ENCODE measurements at regions not wholly inside any gene's neighbourhood (a gene's known extent, or its start where the extent isn't known, plus 50 kb on each side); places are given as distances from the start of the nearest gene placed in this dataset.

DNA sequence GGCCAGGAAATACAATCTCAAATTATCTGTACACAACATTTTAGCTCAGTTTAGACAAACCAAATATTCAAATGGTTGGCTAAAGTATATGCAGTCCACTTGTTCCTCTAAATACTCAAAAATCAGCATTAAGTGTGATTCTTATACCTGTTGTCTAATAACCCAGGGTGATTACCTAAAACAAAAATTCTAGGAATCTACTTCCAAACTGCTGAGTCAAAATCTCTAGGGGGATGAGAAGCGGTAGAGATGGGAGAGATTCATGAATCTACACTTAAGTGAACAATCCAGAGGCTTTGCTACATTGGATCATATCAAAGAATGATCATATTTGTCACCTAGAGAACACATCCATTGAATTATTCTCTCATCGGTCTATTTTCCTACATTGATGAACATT is 420.9 kb upstream of the PKDCC start:
- no peak for DNase-seq (ENCODE audit: low read depth in 2 of 2, low spot score in 1 of 2)

DNA sequence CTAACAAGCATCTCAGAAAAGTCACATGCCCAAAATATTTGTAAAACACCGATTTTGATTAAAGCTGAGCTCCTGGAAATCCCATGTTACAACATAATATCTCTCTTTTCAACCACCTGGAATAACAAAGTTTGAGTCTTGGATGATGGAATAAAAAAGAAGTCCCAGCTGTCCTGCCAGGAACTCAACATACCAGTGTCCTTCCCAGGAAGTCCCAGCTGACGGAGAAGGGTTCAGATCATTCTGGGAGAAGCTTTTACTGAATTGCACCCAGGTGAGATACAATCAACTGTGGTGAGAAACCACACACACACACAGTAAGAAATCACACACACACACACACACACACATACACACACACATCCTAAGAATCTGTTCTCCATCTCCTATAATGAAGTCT is 413.1 kb upstream of the PKDCC start:
- DNase-seq (ENCODE audit: low read depth in 2 of 2, low spot score in 1 of 2), result no peak

DNA sequence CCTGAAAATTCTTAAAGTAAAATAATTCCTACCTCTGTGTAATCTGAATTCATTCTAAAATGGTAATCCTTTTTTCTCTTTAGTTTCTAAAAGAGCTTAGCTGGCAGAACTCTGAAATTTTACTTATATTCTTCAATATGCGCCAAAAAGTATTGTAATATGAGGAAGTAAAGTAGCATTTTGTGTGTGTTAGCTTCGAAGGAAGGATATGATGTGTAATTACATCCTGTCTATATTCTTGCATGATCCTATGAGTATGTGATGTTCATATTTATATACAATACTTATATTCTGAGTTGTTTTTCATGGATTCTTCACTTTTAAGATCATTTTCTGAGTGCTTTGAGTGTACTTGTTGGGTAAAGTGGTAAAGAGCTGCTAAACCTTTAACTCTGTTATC is 402.9 kb upstream of the PKDCC start:
- no peak for DNase-seq (ENCODE audit: low read depth in 2 of 2, low spot score in 1 of 2)

DNA sequence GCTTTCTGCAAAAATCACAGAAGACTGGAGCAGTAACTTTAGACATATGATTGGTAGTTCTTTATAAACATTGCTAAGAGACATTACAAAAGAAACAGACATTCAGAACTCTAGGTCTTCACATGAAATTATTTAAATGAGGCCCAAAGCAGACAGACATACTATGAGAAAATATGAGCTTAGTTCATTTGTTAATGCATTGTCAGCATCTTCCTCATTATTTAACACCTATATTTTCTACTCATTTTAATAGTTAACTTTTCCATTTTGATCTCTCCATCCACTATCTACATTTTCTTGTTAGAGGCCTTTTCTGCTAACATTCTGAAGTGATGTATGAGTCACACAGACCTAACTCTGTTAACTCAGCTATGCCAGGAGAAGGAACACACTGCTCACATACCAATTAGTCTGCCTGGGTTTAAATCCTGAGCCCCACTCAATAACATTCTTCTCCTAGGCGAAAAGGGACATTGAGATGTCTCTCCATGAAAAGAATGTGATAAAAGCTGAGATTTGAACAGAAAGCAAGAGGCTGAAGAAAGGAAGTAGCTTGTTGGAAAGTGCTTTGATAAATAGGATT is 400.3 kb upstream of the PKDCC start:
- no peak for DNase-seq (ENCODE audit: low read depth in 2 of 2, low spot score in 1 of 2)

- no peak for DNase-seq (ENCODE audit: low read depth in 2 of 2, low spot score in 1 of 2)
These were observed 390.6 kb upstream of the PKDCC start for GRCh38 chr2:41657226-41657625.

DNA sequence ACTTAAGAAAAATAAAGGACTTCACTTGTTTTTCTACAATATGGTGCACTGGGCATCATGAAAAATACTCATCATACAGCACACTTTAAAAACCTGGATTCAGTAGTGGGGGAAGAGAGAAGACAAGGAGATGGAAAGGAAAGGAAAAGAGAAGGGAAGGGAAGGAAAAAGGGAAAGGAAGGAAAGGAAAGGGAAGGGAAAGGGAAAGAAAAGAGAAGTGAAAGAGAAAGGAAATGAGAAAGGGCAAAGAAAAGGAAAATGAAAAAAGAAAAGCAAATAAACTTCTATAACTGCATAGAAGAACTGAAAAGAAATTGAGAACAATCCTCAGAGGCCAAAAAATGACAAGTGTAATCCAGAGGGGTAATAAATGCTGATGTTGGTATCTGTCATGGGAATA is 388.1 kb upstream of the PKDCC start:
- no peak for DNase-seq (ENCODE audit: low read depth in 2 of 2, low spot score in 1 of 2)

DNA sequence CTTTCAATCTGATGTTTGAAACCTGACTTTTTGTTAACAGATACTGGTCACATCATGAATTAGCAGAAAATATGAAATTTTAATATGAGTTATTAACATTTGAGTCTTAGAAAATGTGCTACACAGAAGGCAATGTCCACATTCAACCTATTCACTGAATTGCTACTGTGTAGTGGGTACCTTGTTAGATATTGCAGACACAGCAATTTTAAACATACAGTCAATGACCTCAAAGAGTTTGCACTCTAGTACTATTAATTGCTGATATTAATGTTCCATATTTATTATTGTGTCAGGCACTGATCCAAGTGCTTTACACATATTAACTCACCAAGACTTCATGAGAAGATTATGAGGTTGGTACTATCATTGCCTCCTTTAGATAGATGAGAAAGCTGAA is 385.4 kb upstream of the PKDCC start:
- DNase-seq (ENCODE audit: low read depth in 2 of 2, low spot score in 1 of 2), result no peak

DNA sequence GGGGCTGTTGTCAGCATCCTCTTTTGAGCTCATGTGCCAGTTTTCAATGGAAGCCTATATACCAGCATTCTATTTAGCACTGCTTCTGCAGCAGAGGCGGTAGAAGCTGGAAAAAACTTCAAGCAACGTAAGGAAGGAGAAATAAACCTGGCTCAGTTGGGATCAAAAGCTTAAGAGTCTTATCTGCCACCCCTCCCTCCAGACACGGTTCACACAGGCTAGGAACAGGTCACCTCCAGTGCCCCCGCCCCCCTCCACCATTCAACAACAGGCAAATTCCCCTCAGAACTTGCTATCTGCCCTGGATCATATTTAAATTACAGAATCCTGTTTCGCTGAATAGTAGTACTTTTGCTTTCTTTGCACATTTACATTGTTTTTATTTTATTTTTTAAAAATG is 384.8 kb upstream of the PKDCC start:
- no peak for DNase-seq (ENCODE audit: low read depth in 2 of 2, low spot score in 1 of 2)

DNA sequence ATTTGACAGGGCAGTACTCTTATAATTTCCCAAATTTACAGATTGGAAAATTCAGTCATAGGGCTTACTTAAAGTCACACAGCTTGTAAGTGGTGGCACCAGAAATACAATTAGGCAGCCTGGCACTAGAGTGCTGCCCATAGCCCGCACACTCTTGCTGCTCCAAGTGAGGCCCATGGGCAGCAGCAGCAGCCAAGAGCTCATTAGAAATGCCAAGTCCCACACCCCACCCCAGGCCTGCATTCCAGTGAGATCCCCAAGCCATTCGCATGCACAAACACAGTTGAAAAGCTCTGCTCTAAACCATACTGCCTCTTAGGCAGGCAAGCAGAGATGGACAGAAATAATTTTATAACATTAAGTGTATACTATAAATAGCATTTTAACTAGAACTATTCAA is 379.3 kb upstream of the PKDCC start:
- no peak for DNase-seq (ENCODE audit: low read depth in 2 of 2, low spot score in 1 of 2)

GRCh38 chr2:41678639-41679038 is 369.2 kb upstream of the PKDCC start:
- no peak for DNase-seq (ENCODE audit: low read depth in 2 of 2, low spot score in 1 of 2)

- DNase-seq (ENCODE audit: low read depth in 2 of 2, low spot score in 1 of 2), result no peak
These were observed 361.7 kb upstream of the PKDCC start for GRCh38 chr2:41686156-41686555.

DNA sequence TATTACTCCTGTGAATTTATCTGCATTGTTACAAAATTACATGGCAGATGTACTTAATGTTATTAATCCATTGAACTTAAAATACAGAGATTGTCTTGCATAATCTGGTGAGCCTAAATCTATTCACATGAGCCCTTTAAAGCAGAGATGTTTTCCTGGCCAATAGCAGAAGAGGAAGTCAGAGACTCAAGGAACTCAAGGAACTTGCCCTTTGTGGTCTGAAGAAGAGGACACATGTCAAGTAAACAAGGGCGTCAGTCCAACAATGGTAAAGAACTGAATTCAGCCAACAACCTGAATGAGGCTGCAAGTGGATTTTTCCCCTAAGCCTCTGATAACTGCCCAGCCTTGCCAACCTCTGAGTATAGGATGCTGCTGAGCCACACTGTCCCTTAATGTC is 356.3 kb upstream of the PKDCC start:
- no peak for DNase-seq (ENCODE audit: low read depth in 2 of 2, low spot score in 1 of 2)

GRCh38 chr2:41694536-41695049 is 353.2 kb upstream of the PKDCC start:
- no peak for DNase-seq (ENCODE audit: low read depth in 2 of 2, low spot score in 1 of 2)

GRCh38 chr2:41695198-41696113 is 352.4 kb upstream of the PKDCC start:
- no peak for DNase-seq (ENCODE audit: low read depth in 2 of 2, low spot score in 1 of 2)

DNA sequence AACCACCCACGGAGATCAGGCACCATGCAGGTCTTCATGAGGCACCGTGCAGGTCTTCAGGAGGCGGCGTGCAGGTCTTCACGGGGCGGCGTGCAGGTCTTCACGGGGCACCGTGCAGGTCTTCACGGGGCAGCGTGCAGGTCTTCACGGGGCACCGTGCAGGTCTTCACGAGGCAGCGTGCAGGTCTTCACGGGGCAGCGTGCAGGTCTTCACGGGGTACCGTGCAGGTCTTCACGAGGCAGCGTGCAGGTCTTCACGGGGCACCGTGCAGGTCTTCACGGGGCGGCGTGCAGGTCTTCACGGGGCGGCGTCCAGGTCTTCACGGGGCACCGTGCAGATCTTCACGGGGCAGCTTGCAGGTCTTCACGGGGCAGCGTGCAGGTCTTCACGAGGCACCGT is 350.4 kb upstream of the PKDCC start:
- no peak for DNase-seq (ENCODE audit: low read depth in 2 of 2, low spot score in 1 of 2)

GRCh38 chr2:41698678-41699422 is 349.0 kb upstream of the PKDCC start:
- no peak for DNase-seq (ENCODE audit: low read depth in 2 of 2, low spot score in 1 of 2)

- no peak for DNase-seq (ENCODE audit: low read depth in 2 of 2, low spot score in 1 of 2)
These were observed 346.6 kb upstream of the PKDCC start for GRCh38 chr2:41701231-41701630.

DNA sequence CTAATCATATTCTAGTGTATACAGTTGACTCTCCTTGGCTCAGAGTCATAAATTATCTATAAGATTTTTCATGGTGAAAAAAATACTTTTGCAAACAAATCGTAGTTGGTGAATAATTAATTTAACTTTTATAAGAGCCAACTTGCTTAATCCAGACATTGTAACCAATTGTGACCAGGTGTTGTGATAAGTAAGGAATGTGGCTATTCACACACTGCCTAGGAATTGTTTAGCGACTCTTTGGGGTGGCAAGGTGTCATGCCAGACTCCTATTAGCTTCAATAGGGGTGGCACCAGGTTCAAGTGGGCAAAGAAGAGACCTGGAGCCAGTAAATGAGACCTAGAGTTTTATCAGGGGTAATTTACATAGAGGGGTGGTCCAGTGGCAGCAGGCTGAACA is 344.7 kb upstream of the PKDCC start:
- no peak for DNase-seq (ENCODE audit: low read depth in 2 of 2, low spot score in 1 of 2)

- DNase-seq (ENCODE audit: low read depth in 2 of 2, low spot score in 1 of 2), result no peak
These were observed 342.2 kb upstream of the PKDCC start for GRCh38 chr2:41705634-41706033.

DNA sequence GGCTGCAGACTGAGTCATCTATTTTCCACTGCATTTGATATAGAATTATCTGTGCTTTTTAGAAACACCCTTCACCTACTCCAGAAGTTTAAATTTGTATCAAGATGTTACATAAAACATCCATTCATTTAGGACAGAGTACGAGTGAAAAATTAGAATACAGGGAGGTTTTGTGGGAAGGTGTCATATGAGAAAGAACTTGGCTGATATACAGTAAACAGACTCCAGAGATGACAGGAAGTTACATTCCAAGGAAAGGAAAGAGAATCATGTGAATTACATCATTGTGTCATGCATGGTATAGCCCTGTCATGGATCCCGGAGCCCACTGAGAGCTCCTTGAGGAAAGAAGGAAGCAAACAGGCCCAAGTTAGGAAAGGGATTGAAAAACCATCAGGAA is 341.5 kb upstream of the PKDCC start:
- DNase-seq (ENCODE audit: low read depth in 2 of 2, low spot score in 1 of 2), result no peak

- no peak for DNase-seq (ENCODE audit: low read depth in 2 of 2, low spot score in 1 of 2)
These were observed 339.9 kb upstream of the PKDCC start for GRCh38 chr2:41707790-41708451.

All from stimulated activated CD8-positive, alpha-beta memory T cell treated with anti-CD3 and anti-CD28 coated beads, Interleukin-4, amount 100 ng/mL, for 1 hour (primary cell).